ENCODE measurements at regions not wholly inside any gene's neighbourhood (a gene's known extent, or its start where the extent isn't known, plus 50 kb on each side); places are given as distances from the start of the nearest gene placed in this dataset.

DNA sequence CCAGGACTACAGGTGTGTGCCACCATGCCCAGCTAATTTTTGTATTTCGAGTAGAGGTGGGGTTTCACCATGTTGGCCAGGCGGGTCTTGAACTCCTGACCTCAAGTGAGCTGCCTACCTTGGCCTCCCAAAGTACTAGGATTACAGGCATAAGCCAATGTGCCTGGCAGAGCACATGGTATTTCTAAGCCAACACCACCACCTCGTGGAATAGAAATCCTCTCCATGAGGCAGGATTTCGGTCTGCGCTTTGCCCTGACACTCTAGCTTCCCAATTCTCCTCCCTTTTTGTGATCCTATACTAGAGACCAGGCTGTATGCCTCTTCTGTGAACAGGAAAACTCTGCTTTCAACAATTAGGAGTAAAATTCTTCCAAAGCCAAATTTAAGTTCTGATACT, 372.2 kb downstream of the VGLL3 start:
- Histone ChIP-seq H3K4me3 (ENCODE audit: control extremely low read depth in 1 of 5, extremely low read depth in 1 of 5, insufficient read depth in 1 of 5, low read depth in 2 of 5, low read length in 4 of 5) (no peak overlapping the region), H4K20me1 (ENCODE audit: control insufficient read depth, insufficient read depth, low read length, poor library complexity, severe bottlenecking) (no peaks in the 10 kb centered on the region), H3K79me2 (ENCODE audit: control insufficient read depth, insufficient read depth, low read length) (no peaks in the 10 kb centered on the region), H3K27ac (ENCODE audit: low read length in 2 of 2) (no peak overlapping the region), H3K9me3 (ENCODE audit: control extremely low read depth in 1 of 3, control insufficient read depth in 2 of 3, insufficient read depth in 1 of 3, low read length in 2 of 3) (no peaks in the 10 kb centered on the region), H2AFZ (ENCODE audit: insufficient read depth, low read depth, low read length, poor library complexity, severe bottlenecking) (no peak overlapping the region), H3K4me2 (replicated peaks; ENCODE audit: low read depth, low read length, poor library complexity, severe bottlenecking) (no peak overlapping the region), H3K36me3 (replicated peaks in 1 of 2; ENCODE audit: control extremely low read depth in 1 of 2, control insufficient read depth in 1 of 2, extremely low read depth in 1 of 2, insufficient read depth in 2 of 2, low read length in 1 of 2) (no peaks in the 10 kb centered on the region), H3K9ac (ENCODE audit: low read length) (no peak overlapping the region), H3K27me3 (replicated peaks in 1 of 4; ENCODE audit: control extremely low read depth in 1 of 4, control insufficient read depth in 3 of 4, insufficient read depth in 4 of 4, low read length in 3 of 4) (no peaks in the 10 kb centered on the region), H3K4me1 (ENCODE audit: control insufficient read depth in 2 of 2, insufficient read depth in 2 of 2, low read length in 2 of 2) (no peaks in the 10 kb centered on the region)
- Mint-ChIP-seq H3K9me3 (ENCODE audit: insufficient read depth) (peaks cover 2% of the 10 kb centered on the region), H3K27ac (no peak overlapping the region), H3K4me1 (no peaks in the 10 kb centered on the region), H3K4me3 (no peak overlapping the region), H3K27me3 (no peaks in the 10 kb centered on the region)
- CTCF ChIA-PET, result no interaction called here
- no peak for ATAC-seq (ENCODE audit: low read depth)
- POLR2A ChIA-PET, result no interaction called here
- 68% methylated on average over 5 of the region's 5 CpGs for WGBS (ENCODE audit: insufficient coverage)
- intact Hi-C loops (cut with micrococcal nuclease), result no loop called here
- no peak for TF ChIP-seq CTCF (IDR thresholded peaks at IDR 0.05)
- TF ChIP-seq EZH2 (IDR thresholded peaks at IDR 0.05; ENCODE audit: borderline replicate concordance, insufficient read depth, low read depth, low read length, poor library complexity, severe bottlenecking), result no peak
- no peak for DNase-seq

DNA sequence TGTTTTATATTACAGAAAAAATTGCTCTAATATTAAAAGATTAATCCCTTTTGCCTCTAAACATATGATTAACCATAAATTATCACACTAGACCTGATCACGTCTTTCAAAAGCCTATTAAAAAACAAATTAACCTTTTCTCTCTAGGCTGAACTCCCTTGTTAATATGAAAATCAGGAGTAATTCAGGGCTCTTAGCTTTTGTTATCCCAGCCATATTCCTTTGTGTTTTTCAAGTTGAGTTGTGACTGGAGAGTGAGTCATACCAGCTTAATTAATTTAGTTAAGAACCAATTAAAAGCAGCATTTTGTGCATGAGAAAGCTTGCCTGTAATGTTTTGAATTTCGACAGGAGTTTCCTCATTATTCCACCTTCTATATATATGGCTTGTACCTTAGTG, 385.8 kb downstream of the VGLL3 start:
- no peaks in the 10 kb centered on the region for H3K27me3 ChIP-seq (replicated peaks in 1 of 4; ENCODE audit: control extremely low read depth in 1 of 4, control insufficient read depth in 3 of 4, insufficient read depth in 4 of 4, low read length in 3 of 4)
- ATAC-seq (ENCODE audit: low read depth) (no peak), DNase-seq (no peak)
- no peaks in the 10 kb centered on the region for H4K20me1 ChIP-seq (ENCODE audit: control insufficient read depth, insufficient read depth, low read length, poor library complexity, severe bottlenecking)
- ChIA-PET POLR2A (no interaction called here), CTCF (no interaction called here)
- no peak overlapping the region for H3K27ac ChIP-seq (ENCODE audit: low read length in 2 of 2)
- WGBS (ENCODE audit: insufficient coverage), result no CpG with 5 or more reads among the region's 2 CpGs
- TF ChIP-seq EZH2 (IDR thresholded peaks at IDR 0.05; ENCODE audit: borderline replicate concordance, insufficient read depth, low read depth, low read length, poor library complexity, severe bottlenecking) (no peak), CTCF (IDR thresholded peaks at IDR 0.05) (no peak)
- Mint-ChIP-seq H3K9me3 (ENCODE audit: insufficient read depth) (peaks cover 9% of the 10 kb centered on the region), H3K4me1 (no peaks in the 10 kb centered on the region), H3K27me3 (no peaks in the 10 kb centered on the region), H3K27ac (no peak overlapping the region), H3K4me3 (no peak overlapping the region)
- no peak overlapping the region for H2AFZ ChIP-seq (ENCODE audit: insufficient read depth, low read depth, low read length, poor library complexity, severe bottlenecking)
- H3K4me1 ChIP-seq (ENCODE audit: control insufficient read depth in 2 of 2, insufficient read depth in 2 of 2, low read length in 2 of 2), result no peaks in the 10 kb centered on the region
- intact Hi-C loops (cut with micrococcal nuclease), result no loop called here
- no peak overlapping the region for H3K4me2 ChIP-seq (replicated peaks; ENCODE audit: low read depth, low read length, poor library complexity, severe bottlenecking)
- no peaks in the 10 kb centered on the region for H3K36me3 ChIP-seq (replicated peaks in 1 of 2; ENCODE audit: control extremely low read depth in 1 of 2, control insufficient read depth in 1 of 2, extremely low read depth in 1 of 2, insufficient read depth in 2 of 2, low read length in 1 of 2)
- no peaks in the 10 kb centered on the region for H3K79me2 ChIP-seq (ENCODE audit: control insufficient read depth, insufficient read depth, low read length)
- peaks cover 0 to 14% (median 1%) of the 10 kb centered on the region in 3 donors for H3K9me3 ChIP-seq (ENCODE audit: control extremely low read depth in 1 of 3, control insufficient read depth in 2 of 3, insufficient read depth in 1 of 3, low read length in 2 of 3)
- H3K9ac ChIP-seq (ENCODE audit: low read length), result no peak overlapping the region
- no peak overlapping the region for H3K4me3 ChIP-seq (ENCODE audit: control extremely low read depth in 1 of 5, extremely low read depth in 1 of 5, insufficient read depth in 1 of 5, low read depth in 2 of 5, low read length in 4 of 5)
